Liver (tissue), 8 donors: ENCODE measurements at regions not wholly inside any gene's neighbourhood (a gene's known extent, or its start where the extent isn't known, plus 50 kb on each side); places are given as distances from the start of the nearest gene placed in this dataset.

Experiments
- DNase-seq: peaks from one replicate; pipeline ENCODE4 v3.0.0-alpha.2; 2017; ENCODE audit warnings: low spot score
- H3K27ac ChIP-seq, 2 donors: one replicate each; pipeline ENCODE4 v1.7.0; 2013; ENCODE audit warnings: inconsistent platforms in 2 of 2, low read length in 2 of 2, control low read depth in 1 of 2, low read depth in 1 of 2, mild to moderate bottlenecking in 1 of 2
- H3K27me3 ChIP-seq, 4 donors: one replicate each; pipeline versions ENCODE4 v1.6.1 to v1.7.0; 2013; ENCODE audit warnings: low read length in 3 of 4, inconsistent platforms in 1 of 4, mild to moderate bottlenecking in 1 of 4, moderate library complexity in 1 of 4; ENCODE audit not compliant: control insufficient read depth in 4 of 4, insufficient read depth in 4 of 4
- H3K36me3 ChIP-seq, 4 donors: one replicate each; pipeline versions ENCODE4 v1.6.1 to v1.7.0; 2013; ENCODE audit warnings: low read length in 3 of 4, mild to moderate bottlenecking in 3 of 4, low read depth in 1 of 4, moderate library complexity in 1 of 4; ENCODE audit not compliant: control insufficient read depth in 4 of 4, insufficient read depth in 3 of 4
- H3K4me1 ChIP-seq, 4 donors: one replicate each; pipeline versions ENCODE4 v1.6.1 to v1.7.0; 2013; ENCODE audit warnings: low read length in 3 of 4, mild to moderate bottlenecking in 3 of 4, moderate library complexity in 1 of 4; ENCODE audit not compliant: control insufficient read depth in 4 of 4, insufficient read depth in 4 of 4
- H3K4me3 ChIP-seq, 3 donors: one replicate each; pipeline versions ENCODE4 v1.6.1 to v1.7.0; 2013; ENCODE audit warnings: low read length in 3 of 3, control low read depth in 1 of 3, low read depth in 1 of 3, mild to moderate bottlenecking in 1 of 3
- H3K9ac ChIP-seq, 2 donors: one replicate each; pipeline ENCODE4 v1.7.0; 2013; ENCODE audit warnings: low read length in 2 of 2, mild to moderate bottlenecking in 2 of 2, moderate library complexity in 2 of 2, control low read depth in 1 of 2, low read depth in 1 of 2
- H3K9me3 ChIP-seq, 4 donors: one replicate each; pipeline versions ENCODE4 v1.6.1 to v1.7.0; 2013; ENCODE audit warnings: low read length in 3 of 4; ENCODE audit not compliant: control insufficient read depth in 4 of 4
- ATF3 ChIP-seq: IDR thresholded peaks from 2 replicates; pipeline ENCODE4 v1.6.1; 2016; ENCODE audit warnings: antibody characterized with exemption
- CTCF ChIP-seq: fragments of 150-350 bp; IDR thresholded peaks from 2 replicates; pipeline ENCODE4 v1.5.1; 2017; ENCODE audit warnings: improper control_type of control experiment, low read depth, low read length; ENCODE audit not compliant: missing input control
- EGR1 ChIP-seq, 2 donors: IDR thresholded peaks; 2 replicates each; pipeline ENCODE4 v1.6.1; 2016 to 2018; ENCODE audit warnings: antibody characterized with exemption in 2 of 2, low read depth in 2 of 2
- FOXA1 ChIP-seq: IDR thresholded peaks from 2 replicates; pipeline ENCODE4 v1.6.1; 2016; ENCODE audit warnings: antibody characterized with exemption
- HNF4A ChIP-seq, 2 donors: conservative IDR thresholded peaks; 2 replicates each; pipeline ENCODE4 v1.6.1; 2016; ENCODE audit warnings: antibody characterized with exemption in 2 of 2, mild to moderate bottlenecking in 2 of 2
- JUND ChIP-seq, 2 donors: IDR thresholded peaks; 2 replicates each; pipeline ENCODE4 v1.6.1; 2016; ENCODE audit warnings: antibody characterized with exemption in 2 of 2
- MAX ChIP-seq: IDR thresholded peaks from 2 replicates; pipeline ENCODE4 v1.6.1; 2016; ENCODE audit warnings: antibody characterized with exemption
- NR2F2 ChIP-seq: IDR thresholded peaks from 2 replicates; pipeline ENCODE4 v1.6.1; 2016; ENCODE audit warnings: antibody characterized with exemption
- RAD21 ChIP-seq, 2 donors: IDR thresholded peaks; 2 replicates each; pipeline ENCODE4 v1.6.1; 2016; ENCODE audit warnings: antibody characterized with exemption in 2 of 2, mild to moderate bottlenecking in 2 of 2
- REST ChIP-seq: IDR thresholded peaks from 2 replicates; pipeline ENCODE4 v1.6.1; 2016; ENCODE audit warnings: antibody characterized with exemption, mild to moderate bottlenecking
- RXRA ChIP-seq, 2 donors: IDR thresholded peaks; 2 replicates each; pipeline ENCODE4 v1.6.1; 2017 to 2018; ENCODE audit warnings: antibody characterized with exemption in 2 of 2, mild to moderate bottlenecking in 1 of 2
- SP1 ChIP-seq: IDR thresholded peaks from 2 replicates; pipeline ENCODE4 v1.6.1; 2018; ENCODE audit warnings: antibody characterized with exemption, mild to moderate bottlenecking
- TAF1 ChIP-seq: conservative IDR thresholded peaks from 2 replicates; pipeline ENCODE4 v1.6.1; 2016; ENCODE audit warnings: antibody characterized with exemption, mild to moderate bottlenecking
- YY1 ChIP-seq: IDR thresholded peaks from 2 replicates; pipeline ENCODE4 v1.6.1; 2016; ENCODE audit warnings: antibody characterized with exemption, mild to moderate bottlenecking
- ZBTB33 ChIP-seq: IDR thresholded peaks from 2 replicates; pipeline ENCODE4 v1.6.1; 2016; ENCODE audit warnings: antibody characterized with exemption
- WGBS: extraction: QIAGEN DNeasy Blood & Tissue Kit; methylation state at CpG from one replicate; pipeline ENCODE4 v1.1.7; 2013; 5-methylcytosine and 5-hydroxymethylcytosine counted together
- donor health status: healthy.
- donor health status: healthy.
- donor health status: healthy.
- donor health status: healthy.
- donor health status: healthy.

- H3K9ac ChIP-seq = no peak overlapping the region
- H3K36me3 ChIP-seq = no peaks in the 10 kb centered on the region
- no peak for TF ChIP-seq ATF3
- no peak for TF ChIP-seq CTCF
- no peak for TF ChIP-seq SP1
- TF ChIP-seq JUND (IDR thresholded peaks at IDR 0.05) = no peak
- no peak for TF ChIP-seq RXRA (IDR thresholded peaks at IDR 0.05)
- TF ChIP-seq RAD21 (IDR thresholded peaks at IDR 0.05) = no peak
- no peak for TF ChIP-seq YY1
- no peak for TF ChIP-seq TAF1
- no peak for TF ChIP-seq HNF4A (conservative IDR thresholded peaks at IDR 0.05)
- no peak for TF ChIP-seq EGR1 (IDR thresholded peaks at IDR 0.05; ENCODE audit: low read depth in 2 of 2)
- no peak for TF ChIP-seq REST
- no peak for TF ChIP-seq MAX
- TF ChIP-seq ZBTB33 = no peak
- TF ChIP-seq FOXA1 = no peak
- peak; percentile 19 for DNase-seq
- no peak overlapping the region for H3K4me3 ChIP-seq
- no peak overlapping the region for H3K27ac ChIP-seq
- WGBS = 69% methylated on average over 6 of the region's 6 CpGs
- H3K9me3 ChIP-seq = peaks cover 0 to 2% (median under 1%) of the 10 kb centered on the region in 4 donors
- H3K27me3 ChIP-seq = peaks cover 0 to 2% (median 0%) of the 10 kb centered on the region in 4 donors
- no peaks in the 10 kb centered on the region for H3K4me1 ChIP-seq
Observed at GRCh38 chr3:13708871-13709595, 160.1 kb downstream of the FBLN2 start.

- H3K27ac ChIP-seq = no peak overlapping the region
- H3K9ac ChIP-seq = no peak overlapping the region
- no peaks in the 10 kb centered on the region for H3K36me3 ChIP-seq
- TF ChIP-seq REST (no peak), EGR1 (IDR thresholded peaks at IDR 0.05; ENCODE audit: low read depth in 2 of 2) (no peak), NR2F2 (no peak)
- peak; percentile 16 for DNase-seq
- no peaks in the 10 kb centered on the region for H3K4me1 ChIP-seq
- 60% methylated on average over 7 of the region's 7 CpGs for WGBS
- H3K27me3 ChIP-seq = peaks cover 0 to 2% (median 0%) of the 10 kb centered on the region in 4 donors
- H3K4me3 ChIP-seq = no peak overlapping the region
- H3K9me3 ChIP-seq = peaks cover 0 to 2% (median under 1%) of the 10 kb centered on the region in 4 donors
Observed at GRCh38 chr3:13708301-13708700, 159.4 kb downstream of the FBLN2 start.
